Activated naive CD4-positive, alpha-beta T cell treated with anti-CD3 and anti-CD28 coated beads, Interleukin-2, amount 50 U/mL, for 72 hours (primary cell): ENCODE measurements at regions not wholly inside any gene's neighbourhood (a gene's known extent, or its start where the extent isn't known, plus 50 kb on each side); places are given as distances from the start of the nearest gene placed in this dataset.
"Not testable (repeated sequence)": the region's sequence is repeated elsewhere in the genome, so short reads cannot be mapped to it uniquely, and the experiment has no call there.

Source experiments
- ATAC-seq, 2 donors: fragments of 150-1000 bp; cut with Tn5 transposase; 2 replicates each; pipeline ENCODE4 v1.10.0; 2021; ENCODE audit warnings: mild to moderate bottlenecking in 2 of 2, moderate library complexity in 2 of 2
- DNase-seq, 2 donors: peaks; one replicate each; pipeline ENCODE4 v3.0.0; 2021 to 2022; ENCODE audit warnings: low spot score in 2 of 2
- H3K27ac Mint-ChIP-seq, 2 donors: one replicate each; pipeline ENCODE4 v1.8.0; 2022; ENCODE audit warnings: mild to moderate bottlenecking in 2 of 2, mixed read lengths in 2 of 2
- H3K36me3 Mint-ChIP-seq, 2 donors: one replicate each; pipeline ENCODE4 v1.8.0; 2022; ENCODE audit warnings: mixed read lengths in 2 of 2
- H3K9me3 Mint-ChIP-seq, 2 donors: one replicate each; pipeline ENCODE4 v1.8.0; 2022; ENCODE audit warnings: mixed read lengths in 2 of 2

- H3K9me3 Mint-ChIP-seq = peaks cover 8 to 11% of the 10 kb centered on the region in 2 donors
- ATAC-seq, H3K27ac Mint-ChIP-seq, H3K36me3 Mint-ChIP-seq, DNase-seq: not testable (repeated sequence)
Measured at GRCh38 chr9:115898478-115898877, 255.1 kb upstream of the PAPPA start.

- Mint-ChIP-seq H3K36me3 (no peaks in the 10 kb centered on the region), H3K27ac (no peak overlapping the region), H3K9me3 (peaks cover 8 to 11% of the 10 kb centered on the region in 2 donors)
- DNase-seq (no peak), ATAC-seq (no peak)
Measured at GRCh38 chr9:115900698-115901097, 252.9 kb upstream of the PAPPA start.

- H3K9me3 Mint-ChIP-seq = peaks cover 0 to 7% of the 10 kb centered on the region in 2 donors
- no peak overlapping the region for H3K27ac Mint-ChIP-seq
- H3K36me3 Mint-ChIP-seq = no peaks in the 10 kb centered on the region
- ATAC-seq (no peak), DNase-seq (no peak)
Measured at GRCh38 chr9:115910959-115911358, 242.6 kb upstream of the PAPPA start.

- Mint-ChIP-seq H3K36me3 (no peaks in the 10 kb centered on the region), H3K27ac (no peak overlapping the region)
Measured at GRCh38 chr9:115912086-115912485, 241.5 kb upstream of the PAPPA start.

GRCh38 chr9:115913696-115914095 is 239.9 kb upstream of the PAPPA start:
- no peak overlapping the region for H3K27ac Mint-ChIP-seq
- ATAC-seq (no peak), DNase-seq (no peak)
- H3K9me3 Mint-ChIP-seq = peaks cover 0 to 9% of the 10 kb centered on the region in 2 donors
- H3K36me3 Mint-ChIP-seq = no peaks in the 10 kb centered on the region

More at GRCh38 chr9:115912086-115912485, 241.5 kb upstream of the PAPPA start:
- peaks cover 0 to 11% of the 10 kb centered on the region in 2 donors for H3K9me3 Mint-ChIP-seq
- DNase-seq = no peak
- no peak for ATAC-seq

GRCh38 chr9:115914291-115914690 is 239.3 kb upstream of the PAPPA start:
- ATAC-seq (no peak), DNase-seq (no peak)
- Mint-ChIP-seq H3K27ac (no peak overlapping the region), H3K9me3 (peaks cover 0 to 5% of the 10 kb centered on the region in 2 donors), H3K36me3 (no peaks in the 10 kb centered on the region)

- no peaks in the 10 kb centered on the region for H3K36me3 Mint-ChIP-seq
- ATAC-seq (no peak), DNase-seq (no peak)
- no peak overlapping the region for H3K27ac Mint-ChIP-seq
- peaks cover 9 to 11% of the 10 kb centered on the region in 2 donors for H3K9me3 Mint-ChIP-seq
Measured at GRCh38 chr9:115921301-115921700, 232.3 kb upstream of the PAPPA start.

GRCh38 chr9:115922444-115922843 is 231.1 kb upstream of the PAPPA start:
- Mint-ChIP-seq H3K36me3 (no peaks in the 10 kb centered on the region), H3K27ac (no peak overlapping the region), H3K9me3 (peaks cover 12 to 16% of the 10 kb centered on the region in 2 donors)
- ATAC-seq = no peak
- DNase-seq = no peak

- no peak for ATAC-seq
- H3K27ac Mint-ChIP-seq = no peak overlapping the region
- peaks cover 19% of the 10 kb centered on the region in 2 donors for H3K9me3 Mint-ChIP-seq
- no peak for DNase-seq
- H3K36me3 Mint-ChIP-seq = no peaks in the 10 kb centered on the region
Measured at GRCh38 chr9:115923410-115923809, 230.2 kb upstream of the PAPPA start.

GRCh38 chr9:115923903-115924668 is 229.5 kb upstream of the PAPPA start:
- Mint-ChIP-seq H3K36me3 (no peaks in the 10 kb centered on the region), H3K27ac (no peak overlapping the region), H3K9me3 (peaks cover 19% of the 10 kb centered on the region in 2 donors)
- ATAC-seq (no peak), DNase-seq (no peak)

GRCh38 chr9:115924669-115924987 is 229.0 kb upstream of the PAPPA start:
- Mint-ChIP-seq H3K36me3 (no peaks in the 10 kb centered on the region), H3K9me3 (peaks cover 19% of the 10 kb centered on the region in 2 donors), H3K27ac (no peak overlapping the region)
- no peak for DNase-seq
- ATAC-seq = no peak

GRCh38 chr9:115925424-115925823 is 228.2 kb upstream of the PAPPA start:
- H3K27ac Mint-ChIP-seq = no peak overlapping the region
- DNase-seq = no peak
- ATAC-seq = no peak

GRCh38 chr9:115930472-115930871 is 223.1 kb upstream of the PAPPA start:
- no peaks in the 10 kb centered on the region for H3K36me3 Mint-ChIP-seq
- peaks cover 14 to 27% of the 10 kb centered on the region in 2 donors for H3K9me3 Mint-ChIP-seq
- no peak for DNase-seq
- no peak overlapping the region for H3K27ac Mint-ChIP-seq
- ATAC-seq = no peak

More at GRCh38 chr9:115925424-115925823, 228.2 kb upstream of the PAPPA start:
- peaks cover 19% of the 10 kb centered on the region in 2 donors for H3K9me3 Mint-ChIP-seq
- no peaks in the 10 kb centered on the region for H3K36me3 Mint-ChIP-seq

GRCh38 chr9:115938479-115938878 is 215.1 kb upstream of the PAPPA start:
- H3K27ac Mint-ChIP-seq = no peak overlapping the region
- ATAC-seq (no peak), DNase-seq (no peak)
- no peaks in the 10 kb centered on the region for H3K36me3 Mint-ChIP-seq
- peaks cover 16% of the 10 kb centered on the region in 2 donors for H3K9me3 Mint-ChIP-seq

- ATAC-seq = no peak
Measured at GRCh38 chr9:115939065-115939765, 214.4 kb upstream of the PAPPA start.

GRCh38 chr9:115941561-115942315 is 211.9 kb upstream of the PAPPA start:
- Mint-ChIP-seq H3K27ac (no peak overlapping the region), H3K36me3 (no peaks in the 10 kb centered on the region), H3K9me3 (peaks cover 15 to 18% of the 10 kb centered on the region in 2 donors)
- ATAC-seq (no peak), DNase-seq (no peak)

More at GRCh38 chr9:115939065-115939765, 214.4 kb upstream of the PAPPA start:
- DNase-seq = no peak
- Mint-ChIP-seq H3K27ac (no peak overlapping the region), H3K36me3 (no peaks in the 10 kb centered on the region), H3K9me3 (peaks cover 16% of the 10 kb centered on the region in 2 donors)
